ENCODE measurements at regions not wholly inside any gene's neighbourhood (a gene's known extent, or its start where the extent isn't known, plus 50 kb on each side); places are given as distances from the start of the nearest gene placed in this dataset.

DNA sequence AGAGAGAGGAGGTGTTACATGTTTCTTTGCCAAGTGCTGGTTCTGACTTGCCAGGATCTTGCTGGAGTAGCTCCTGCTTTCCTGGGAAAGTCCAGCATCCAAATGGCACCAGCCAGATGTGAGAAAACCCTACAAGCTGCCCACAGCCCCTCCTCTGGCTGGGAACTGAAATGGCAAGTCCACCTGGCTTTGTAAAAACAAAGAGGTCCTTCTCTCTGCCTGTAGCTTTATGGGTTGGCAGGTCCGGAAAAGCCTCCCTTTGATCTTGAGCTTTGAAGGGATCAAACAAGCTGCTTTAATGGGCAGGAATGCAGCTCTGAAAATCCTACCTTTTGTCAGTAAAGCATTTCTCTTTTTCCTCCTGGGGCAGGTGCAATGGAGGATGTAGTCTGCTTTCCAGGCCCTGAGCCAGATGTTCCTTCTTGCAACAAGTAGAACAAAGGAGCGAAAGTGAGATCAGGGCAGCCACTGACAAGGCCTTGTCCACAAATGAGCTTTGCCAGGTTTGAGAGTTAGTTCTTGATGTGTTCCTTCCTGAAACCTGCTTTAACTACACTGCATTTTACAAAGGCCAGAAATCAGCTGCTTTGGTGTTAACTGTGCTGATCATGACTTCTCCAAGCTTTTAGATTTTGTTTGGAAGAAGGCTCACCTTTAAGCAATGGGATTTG, 456.7 kb downstream of the ZNF608 start (continued):
- TF ChIP-seq NCOR1 (IDR thresholded peaks at IDR 0.05; ENCODE audit: borderline replicate concordance, low read length) = no peak
- TF ChIP-seq FIP1L1 (IDR thresholded peaks at IDR 0.05; ENCODE audit: borderline replicate concordance, insufficient read depth, low read depth, low read length) = no peak
- TF ChIP-seq ZNF251 (CRISPR knock-in tag; IDR thresholded peaks at IDR 0.05) = no peak
- no peak for TF ChIP-seq JUND (CRISPR knock-in tag; IDR thresholded peaks at IDR 0.05)
- TF ChIP-seq PITX1 (CRISPR knock-in tag; IDR thresholded peaks at IDR 0.05) = peak; percentile 89
- TF ChIP-seq ZNF12 (CRISPR knock-in tag; IDR thresholded peaks at IDR 0.05) = 0 out of 2 replicates have a peak, but pooled peaks have one; percentile 7
- no peak for TF ChIP-seq ZNF713 (CRISPR knock-in tag; IDR thresholded peaks at IDR 0.05)
- TF ChIP-seq, protein P1, sequence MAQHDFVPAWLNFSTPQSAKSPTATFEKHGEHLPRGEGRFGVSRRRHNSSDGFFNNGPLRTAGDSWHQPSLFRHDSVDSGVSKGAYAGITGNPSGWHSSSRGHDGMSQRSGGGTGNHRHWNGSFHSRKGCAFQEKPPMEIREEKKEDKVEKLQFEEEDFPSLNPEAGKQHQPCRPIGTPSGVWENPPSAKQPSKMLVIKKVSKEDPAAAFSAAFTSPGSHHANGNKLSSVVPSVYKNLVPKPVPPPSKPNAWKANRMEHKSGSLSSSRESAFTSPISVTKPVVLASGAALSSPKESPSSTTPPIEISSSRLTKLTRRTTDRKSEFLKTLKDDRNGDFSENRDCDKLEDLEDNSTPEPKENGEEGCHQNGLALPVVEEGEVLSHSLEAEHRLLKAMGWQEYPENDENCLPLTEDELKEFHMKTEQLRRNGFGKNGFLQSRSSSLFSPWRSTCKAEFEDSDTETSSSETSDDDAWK (CRISPR knock-in tag; IDR thresholded peaks at IDR 0.05) = no peak
- no peak for TF ChIP-seq MIXL1 (CRISPR knock-in tag; IDR thresholded peaks at IDR 0.05)
- peak; percentile 36; the same call in 1 of the 2 replicates for TF ChIP-seq GATAD2A (CRISPR knock-in tag; IDR thresholded peaks at IDR 0.05)
- TF ChIP-seq ZFP1 (CRISPR knock-in tag; IDR thresholded peaks at IDR 0.05) = 0 out of 2 replicates have a peak, but pooled peaks have one; percentile 49
- no peak for TF ChIP-seq HNRNPL (IDR thresholded peaks at IDR 0.05; ENCODE audit: low read depth, low read length)
- no peak for TF ChIP-seq XBP1 (CRISPR knock-in tag; IDR thresholded peaks at IDR 0.05)
- TF ChIP-seq, protein P2, sequence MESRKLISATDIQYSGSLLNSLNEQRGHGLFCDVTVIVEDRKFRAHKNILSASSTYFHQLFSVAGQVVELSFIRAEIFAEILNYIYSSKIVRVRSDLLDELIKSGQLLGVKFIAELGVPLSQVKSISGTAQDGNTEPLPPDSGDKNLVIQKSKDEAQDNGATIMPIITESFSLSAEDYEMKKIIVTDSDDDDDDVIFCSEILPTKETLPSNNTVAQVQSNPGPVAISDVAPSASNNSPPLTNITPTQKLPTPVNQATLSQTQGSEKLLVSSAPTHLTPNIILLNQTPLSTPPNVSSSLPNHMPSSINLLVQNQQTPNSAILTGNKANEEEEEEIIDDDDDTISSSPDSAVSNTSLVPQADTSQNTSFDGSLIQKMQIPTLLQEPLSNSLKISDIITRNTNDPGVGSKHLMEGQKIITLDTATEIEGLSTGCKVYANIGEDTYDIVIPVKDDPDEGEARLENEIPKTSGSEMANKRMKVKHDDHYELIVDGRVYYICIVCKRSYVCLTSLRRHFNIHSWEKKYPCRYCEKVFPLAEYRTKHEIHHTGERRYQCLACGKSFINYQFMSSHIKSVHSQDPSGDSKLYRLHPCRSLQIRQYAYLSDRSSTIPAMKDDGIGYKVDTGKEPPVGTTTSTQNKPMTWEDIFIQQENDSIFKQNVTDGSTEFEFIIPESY (CRISPR knock-in tag; IDR thresholded peaks at IDR 0.05) = no peak
- TF ChIP-seq CENPX (CRISPR knock-in tag; IDR thresholded peaks at IDR 0.05) = no peak
- TF ChIP-seq ZNF839 (CRISPR knock-in tag; IDR thresholded peaks at IDR 0.05; ENCODE audit: borderline replicate concordance) = no peak
- TF ChIP-seq, protein P3, sequence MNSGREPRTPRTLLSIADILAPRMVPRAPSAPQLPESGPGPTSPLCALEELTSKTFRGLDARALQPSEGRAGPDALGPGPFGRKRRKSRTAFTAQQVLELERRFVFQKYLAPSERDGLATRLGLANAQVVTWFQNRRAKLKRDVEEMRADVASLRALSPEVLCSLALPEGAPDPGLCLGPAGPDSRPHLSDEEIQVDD (CRISPR knock-in tag; IDR thresholded peaks at IDR 0.05; ENCODE audit: borderline replicate concordance) = no peak
- no peak for TF ChIP-seq TRIM24 (CRISPR knock-in tag; IDR thresholded peaks at IDR 0.05)
- TF ChIP-seq STAG1 (CRISPR knock-in tag; IDR thresholded peaks at IDR 0.05) = peak; percentile 32
- no peak for TF ChIP-seq ZNF10 (CRISPR knock-in tag; IDR thresholded peaks at IDR 0.05; ENCODE audit: borderline replicate concordance, low read depth)
- TF ChIP-seq, protein P4, sequence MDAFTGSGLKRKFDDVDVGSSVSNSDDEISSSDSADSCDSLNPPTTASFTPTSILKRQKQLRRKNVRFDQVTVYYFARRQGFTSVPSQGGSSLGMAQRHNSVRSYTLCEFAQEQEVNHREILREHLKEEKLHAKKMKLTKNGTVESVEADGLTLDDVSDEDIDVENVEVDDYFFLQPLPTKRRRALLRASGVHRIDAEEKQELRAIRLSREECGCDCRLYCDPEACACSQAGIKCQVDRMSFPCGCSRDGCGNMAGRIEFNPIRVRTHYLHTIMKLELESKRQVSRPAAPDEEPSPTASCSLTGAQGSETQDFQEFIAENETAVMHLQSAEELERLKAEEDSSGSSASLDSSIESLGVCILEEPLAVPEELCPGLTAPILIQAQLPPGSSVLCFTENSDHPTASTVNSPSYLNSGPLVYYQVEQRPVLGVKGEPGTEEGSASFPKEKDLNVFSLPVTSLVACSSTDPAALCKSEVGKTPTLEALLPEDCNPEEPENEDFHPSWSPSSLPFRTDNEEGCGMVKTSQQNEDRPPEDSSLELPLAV (CRISPR knock-in tag; conservative IDR thresholded peaks at IDR 0.05; ENCODE audit: low read depth) = no peak
- no peak for TF ChIP-seq ATM (IDR thresholded peaks at IDR 0.05; ENCODE audit: borderline replicate concordance)
- peak; percentile 53; the same call in 1 of the 2 replicates for TF ChIP-seq POGZ (CRISPR knock-in tag; IDR thresholded peaks at IDR 0.05)
- no peak for TF ChIP-seq FOXK2 (IDR thresholded peaks at IDR 0.05)
- no peak for TF ChIP-seq ZNF326 (CRISPR knock-in tag; IDR thresholded peaks at IDR 0.05; ENCODE audit: borderline replicate concordance)
- TF ChIP-seq BCL6 (CRISPR knock-in tag; IDR thresholded peaks at IDR 0.05) = peak; percentile 75
- TF ChIP-seq JUN (CRISPR knock-in tag; IDR thresholded peaks at IDR 0.05) = no peak
- TF ChIP-seq NFE2 (CRISPR knock-in tag; IDR thresholded peaks at IDR 0.05) = no peak
- no peak for TF ChIP-seq SNAPC2 (CRISPR knock-in tag; IDR thresholded peaks at IDR 0.05)
